HepG2 (cell line): ENCODE measurements at regions not wholly inside any gene's neighbourhood (a gene's known extent, or its start where the extent isn't known, plus 50 kb on each side); places are given as distances from the start of the nearest gene placed in this dataset.

ENCODE experiments used
- ATAC-seq: fragments of 200-7000 bp; cut with Tn5 transposase; 3 replicates; pipeline ENCODE4 v1.9.1; 2020; ENCODE audit warnings: mild to moderate bottlenecking, moderate library complexity
- BruUV-seq: library from RNA; stranded (reverse); fragments of 400-500 nt; replicated peaks from 2 replicates; lab custom pipeline; 2021; lab: Mats Ljungman, UMichigan
- CTCF ChIA-PET: fragments of 300-600 bp; formaldehyde crosslinking; extraction: SDS; loops from one replicate; lab custom pipeline; 2021; ENCODE audit warnings: low total read pairs, inconsistent platforms, low intra/inter-chr PET ratio; lab: Yijun Ruan, JAX
- POLR2A ChIA-PET: fragments of 350-600 bp; sonication (Branson Sonifier 250); formaldehyde crosslinking; loops from one replicate; lab custom pipeline; 2020; ENCODE audit warnings: antibody characterized with exemption, inconsistent platforms; lab: Yijun Ruan, JAX
- DNase-seq: peaks from one replicate; pipeline ENCODE4 v3.0.0-alpha.2; 2015; ENCODE audit warnings: low spot score
- FAIRE-seq: peaks from 3 replicates; lab custom pipeline; 2011; peaks lifted over from hg19 to GRCh38; lab: Jason Lieb, UNC
- H2AFZ ChIP-seq: one replicate; pipeline ENCODE4 v1.6.1; 2011; ENCODE audit warnings: low read length, inconsistent platforms
- H3K27ac ChIP-seq: fragments of 300-600 bp; 3 replicates; pipeline ENCODE4 v1.8.0; 2011; ENCODE audit warnings: mixed run types, mild to moderate bottlenecking, mixed read lengths, low read length, inconsistent platforms; ENCODE audit not compliant: insufficient read depth; ENCODE audit errors: extremely low read length
- H3K27me3 ChIP-seq, 2 experiments: fragments of 200-600 bp in 1 of 2; 2 replicates in 1 of 2; 3 replicates in 1 of 2; pipeline versions ENCODE4 v1.6.0 to v1.8.0; 2011; ENCODE audit warnings: low read length in 2 of 2, mild to moderate bottlenecking in 2 of 2, moderate library complexity in 2 of 2, inconsistent platforms in 1 of 2; ENCODE audit not compliant: insufficient read depth in 2 of 2, control insufficient read depth in 1 of 2
- H3K36me3 ChIP-seq, 2 experiments: fragments of 200-600 bp in 1 of 2; replicated peaks in 1 of 2; 2 replicates in 1 of 2; 3 replicates in 1 of 2; pipeline versions ENCODE4 v1.5.1 to v1.8.0; 2011; ENCODE audit warnings: low read length in 2 of 2, inconsistent platforms in 1 of 2; ENCODE audit not compliant: insufficient read depth in 2 of 2, control insufficient read depth in 1 of 2
- H3K4me1 ChIP-seq: 2 replicates; pipeline ENCODE4 v1.5.1; 2012; ENCODE audit warnings: low read length, inconsistent platforms; ENCODE audit not compliant: insufficient read depth
- H3K4me2 ChIP-seq: 2 replicates; pipeline ENCODE4 v1.6.0; 2011; ENCODE audit warnings: low read depth, low read length, inconsistent platforms
- H3K4me3 ChIP-seq, 3 experiments: fragments of 200-600 bp in 1 of 3; sonication (generic), shearing (Covaris generic) in 1 of 3; replicated peaks in 1 of 3; 2 replicates each; pipeline ENCODE4 v1.5.1; 2011 to 2016; ENCODE audit warnings: low read length in 3 of 3, inconsistent platforms in 2 of 3, low read depth in 2 of 3, mild to moderate bottlenecking in 2 of 3, control low read depth in 1 of 3, mixed read lengths in 1 of 3; ENCODE audit not compliant: insufficient read depth in 1 of 3
- H3K79me2 ChIP-seq: one replicate; pipeline ENCODE4 v1.6.1; 2011; ENCODE audit warnings: low read length, inconsistent platforms; ENCODE audit not compliant: insufficient read depth
- H3K9ac ChIP-seq: 2 replicates; pipeline ENCODE4 v1.6.0; 2011; ENCODE audit warnings: mild to moderate bottlenecking, low read depth, low read length, inconsistent platforms; ENCODE audit not compliant: insufficient read depth
- H3K9me3 ChIP-seq: 2 replicates; pipeline ENCODE4 v1.5.1; 2012; ENCODE audit warnings: mild to moderate bottlenecking, low read length
- H4K20me1 ChIP-seq: 2 replicates; pipeline ENCODE4 v1.6.0; 2011; ENCODE audit warnings: inconsistent platforms, mild to moderate bottlenecking, low read length, moderate library complexity; ENCODE audit not compliant: insufficient read depth
- FOXO1 ChIP-seq: sonication (generic); formaldehyde crosslinking; IDR thresholded peaks from 2 replicates; pipeline ENCODE4 v1.4.0; 2020; ENCODE audit warnings: missing genetic modification reagents
- HOXA7 ChIP-seq: sonication (generic); formaldehyde crosslinking; IDR thresholded peaks from 2 replicates; pipeline ENCODE4 v1.8.1; 2022; ENCODE audit warnings: mild to moderate bottlenecking, missing genetic modification reagents, moderate library complexity
- KLF9 ChIP-seq: IDR thresholded peaks from 2 replicates; pipeline ENCODE4 v1.6.1; 2016; ENCODE audit warnings: low read depth
- ONECUT2 ChIP-seq: sonication (generic); formaldehyde crosslinking; IDR thresholded peaks from 2 replicates; pipeline ENCODE4 v1.4.0; 2020; ENCODE audit warnings: missing genetic modification reagents
- TAF15 ChIP-seq: fragments of 200-400 bp; formaldehyde crosslinking; IDR thresholded peaks from one replicate; pipeline ENCODE4 v1.6.1; 2018; ENCODE audit warnings: mild to moderate bottlenecking, low read depth, low read length; ENCODE audit not compliant: poor library complexity, severe bottlenecking
- TARDBP ChIP-seq: sonication (generic); formaldehyde crosslinking; IDR thresholded peaks from 2 replicates; pipeline ENCODE4 v1.8.0; 2022; ENCODE audit warnings: mild to moderate bottlenecking, missing genetic modification reagents
- ZC3H13 ChIP-seq: sonication (generic); formaldehyde crosslinking; IDR thresholded peaks from 2 replicates; pipeline ENCODE4 v1.8.1; 2023; ENCODE audit warnings: mild to moderate bottlenecking, missing genetic modification reagents, moderate library complexity
- ZNF333 ChIP-seq: sonication (generic); formaldehyde crosslinking; IDR thresholded peaks from 2 replicates; pipeline ENCODE4 v1.4.0; 2020; ENCODE audit warnings: mild to moderate bottlenecking, missing genetic modification reagents, borderline replicate concordance
- ZNF34 ChIP-seq: sonication (generic); formaldehyde crosslinking; IDR thresholded peaks from 2 replicates; pipeline ENCODE4 v1.4.0; 2020; ENCODE audit warnings: mild to moderate bottlenecking, missing genetic modification reagents, borderline replicate concordance
- ZNF572 ChIP-seq: sonication (generic); formaldehyde crosslinking; IDR thresholded peaks from 2 replicates; pipeline ENCODE4 v1.5.1; 2020; ENCODE audit warnings: mild to moderate bottlenecking, missing genetic modification reagents
- ZNF773 ChIP-seq: sonication (generic); formaldehyde crosslinking; IDR thresholded peaks from 2 replicates; pipeline ENCODE4 v1.4.0; 2020; ENCODE audit warnings: missing genetic modification reagents, borderline replicate concordance
- WGBS: methylation state at CpG from one replicate; pipeline ENCODE4 v1.1.6; 2017; ENCODE audit warnings: low lambda C conversion rate; 5-methylcytosine and 5-hydroxymethylcytosine counted together
- in situ Hi-C: cut with HindIII; loops from 2 replicates; pipeline ENCODE4 v1.10.0; 2017; ENCODE audit warnings: low pct_unique_long_range_greater_than_20kb; ENCODE audit not compliant: extremely low pct_ligation_motif_present
- intact Hi-C: fragments of 100-400 bp; cut with micrococcal nuclease; formaldehyde crosslinking; loops from one replicate; pipeline ENCODE4 v1.10.0; 2022; ENCODE audit not compliant: unreplicated experiment
- TF ChIP-seq, protein P1 (sequence below): sonication (generic); formaldehyde crosslinking; IDR thresholded peaks from 2 replicates; pipeline ENCODE4 v1.4.0; 2020; ENCODE audit warnings: missing genetic modification reagents
- TF ChIP-seq, protein P2 (sequence below): sonication (generic); formaldehyde crosslinking; IDR thresholded peaks from 2 replicates; pipeline ENCODE4 v1.9.0; 2021; ENCODE audit warnings: missing genetic modification reagents, borderline replicate concordance

DNA sequence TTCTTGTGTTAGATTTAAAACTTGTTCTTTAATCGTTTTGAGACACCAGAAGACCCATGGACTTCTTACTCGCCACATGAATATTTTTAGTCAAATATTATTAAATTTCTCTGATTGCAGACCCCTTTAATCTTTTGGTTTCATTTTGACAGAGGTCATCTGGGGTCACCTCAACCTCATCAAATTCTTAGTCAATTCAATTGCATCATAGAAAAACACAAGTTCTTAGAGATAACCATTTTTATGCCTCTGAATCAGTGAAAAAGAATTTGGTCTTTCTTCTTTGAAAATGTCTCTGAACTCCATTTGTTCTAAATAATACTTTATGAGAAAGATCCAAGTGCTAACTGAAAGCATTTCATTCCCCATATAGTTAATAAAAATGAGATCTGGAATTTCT lies 55.2 kb upstream of the CBLN4 start:
- intact Hi-C loops: no loop called here
- no peak for FAIRE-seq
- no peak for ATAC-seq
- Histone ChIP-seq H2AFZ (no peak overlapping the region), H3K27ac (no peak overlapping the region), H3K4me2 (no peak overlapping the region), H3K4me1 (no peaks in the 10 kb centered on the region), H3K9ac (no peak overlapping the region), H4K20me1 (no peaks in the 10 kb centered on the region), H3K36me3 (no peaks in the 10 kb centered on the region), H3K9me3 (peaks cover 99% of the 10 kb centered on the region), H3K4me3 (no peak overlapping the region), H3K79me2 (no peaks in the 10 kb centered on the region), H3K27me3 (no peaks in the 10 kb centered on the region)
- WGBS: 5% methylated on average over 2 of the region's 2 CpGs
- ChIA-PET POLR2A (no interaction called here), CTCF (no interaction called here)
- in situ Hi-C loops: no loop called here
- TF ChIP-seq KLF9 (CRISPR knock-in tag): no peak
- TF ChIP-seq ONECUT2 (CRISPR knock-in tag): no peak
- TF ChIP-seq ZNF34: no peak
- TF ChIP-seq HOXA7 (CRISPR knock-in tag): no peak
- TF ChIP-seq, protein P1, sequence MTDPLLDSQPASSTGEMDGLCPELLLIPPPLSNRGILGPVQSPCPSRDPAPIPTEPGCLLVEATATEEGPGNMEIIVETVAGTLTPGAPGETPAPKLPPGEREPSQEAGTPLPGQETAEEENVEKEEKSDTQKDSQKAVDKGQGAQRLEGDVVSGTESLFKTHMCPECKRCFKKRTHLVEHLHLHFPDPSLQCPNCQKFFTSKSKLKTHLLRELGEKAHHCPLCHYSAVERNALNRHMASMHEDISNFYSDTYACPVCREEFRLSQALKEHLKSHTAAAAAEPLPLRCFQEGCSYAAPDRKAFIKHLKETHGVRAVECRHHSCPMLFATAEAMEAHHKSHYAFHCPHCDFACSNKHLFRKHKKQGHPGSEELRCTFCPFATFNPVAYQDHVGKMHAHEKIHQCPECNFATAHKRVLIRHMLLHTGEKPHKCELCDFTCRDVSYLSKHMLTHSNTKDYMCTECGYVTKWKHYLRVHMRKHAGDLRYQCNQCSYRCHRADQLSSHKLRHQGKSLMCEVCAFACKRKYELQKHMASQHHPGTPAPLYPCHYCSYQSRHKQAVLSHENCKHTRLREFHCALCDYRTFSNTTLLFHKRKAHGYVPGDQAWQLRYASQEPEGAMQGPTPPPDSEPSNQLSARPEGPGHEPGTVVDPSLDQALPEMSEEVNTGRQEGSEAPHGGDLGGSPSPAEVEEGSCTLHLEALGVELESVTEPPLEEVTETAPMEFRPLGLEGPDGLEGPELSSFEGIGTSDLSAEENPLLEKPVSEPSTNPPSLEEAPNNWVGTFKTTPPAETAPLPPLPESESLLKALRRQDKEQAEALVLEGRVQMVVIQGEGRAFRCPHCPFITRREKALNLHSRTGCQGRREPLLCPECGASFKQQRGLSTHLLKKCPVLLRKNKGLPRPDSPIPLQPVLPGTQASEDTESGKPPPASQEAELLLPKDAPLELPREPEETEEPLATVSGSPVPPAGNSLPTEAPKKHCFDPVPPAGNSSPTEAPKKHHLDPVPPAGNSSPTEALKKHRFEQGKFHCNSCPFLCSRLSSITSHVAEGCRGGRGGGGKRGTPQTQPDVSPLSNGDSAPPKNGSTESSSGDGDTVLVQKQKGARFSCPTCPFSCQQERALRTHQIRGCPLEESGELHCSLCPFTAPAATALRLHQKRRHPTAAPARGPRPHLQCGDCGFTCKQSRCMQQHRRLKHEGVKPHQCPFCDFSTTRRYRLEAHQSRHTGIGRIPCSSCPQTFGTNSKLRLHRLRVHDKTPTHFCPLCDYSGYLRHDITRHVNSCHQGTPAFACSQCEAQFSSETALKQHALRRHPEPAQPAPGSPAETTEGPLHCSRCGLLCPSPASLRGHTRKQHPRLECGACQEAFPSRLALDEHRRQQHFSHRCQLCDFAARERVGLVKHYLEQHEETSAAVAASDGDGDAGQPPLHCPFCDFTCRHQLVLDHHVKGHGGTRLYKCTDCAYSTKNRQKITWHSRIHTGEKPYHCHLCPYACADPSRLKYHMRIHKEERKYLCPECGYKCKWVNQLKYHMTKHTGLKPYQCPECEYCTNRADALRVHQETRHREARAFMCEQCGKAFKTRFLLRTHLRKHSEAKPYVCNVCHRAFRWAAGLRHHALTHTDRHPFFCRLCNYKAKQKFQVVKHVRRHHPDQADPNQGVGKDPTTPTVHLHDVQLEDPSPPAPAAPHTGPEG (CRISPR knock-in tag): no peak
- no peak for TF ChIP-seq ZC3H13 (CRISPR knock-in tag)
- TF ChIP-seq, protein P2, sequence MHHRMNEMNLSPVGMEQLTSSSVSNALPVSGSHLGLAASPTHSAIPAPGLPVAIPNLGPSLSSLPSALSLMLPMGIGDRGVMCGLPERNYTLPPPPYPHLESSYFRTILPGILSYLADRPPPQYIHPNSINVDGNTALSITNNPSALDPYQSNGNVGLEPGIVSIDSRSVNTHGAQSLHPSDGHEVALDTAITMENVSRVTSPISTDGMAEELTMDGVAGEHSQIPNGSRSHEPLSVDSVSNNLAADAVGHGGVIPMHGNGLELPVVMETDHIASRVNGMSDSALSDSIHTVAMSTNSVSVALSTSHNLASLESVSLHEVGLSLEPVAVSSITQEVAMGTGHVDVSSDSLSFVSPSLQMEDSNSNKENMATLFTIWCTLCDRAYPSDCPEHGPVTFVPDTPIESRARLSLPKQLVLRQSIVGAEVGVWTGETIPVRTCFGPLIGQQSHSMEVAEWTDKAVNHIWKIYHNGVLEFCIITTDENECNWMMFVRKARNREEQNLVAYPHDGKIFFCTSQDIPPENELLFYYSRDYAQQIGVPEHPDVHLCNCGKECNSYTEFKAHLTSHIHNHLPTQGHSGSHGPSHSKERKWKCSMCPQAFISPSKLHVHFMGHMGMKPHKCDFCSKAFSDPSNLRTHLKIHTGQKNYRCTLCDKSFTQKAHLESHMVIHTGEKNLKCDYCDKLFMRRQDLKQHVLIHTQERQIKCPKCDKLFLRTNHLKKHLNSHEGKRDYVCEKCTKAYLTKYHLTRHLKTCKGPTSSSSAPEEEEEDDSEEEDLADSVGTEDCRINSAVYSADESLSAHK (CRISPR knock-in tag): no peak
- TF ChIP-seq FOXO1 (CRISPR knock-in tag): no peak
- TF ChIP-seq TAF15: no peak
- no peak for TF ChIP-seq ZNF333 (CRISPR knock-in tag)
- TF ChIP-seq ZNF773 (CRISPR knock-in tag): no peak
- no peak for TF ChIP-seq TARDBP (CRISPR knock-in tag)
- TF ChIP-seq ZNF572 (CRISPR knock-in tag): no peak
- BruUV-seq: no TSS peak
- no peak for DNase-seq
